ENCODE measurements at regions not wholly inside any gene's neighbourhood (a gene's known extent, or its start where the extent isn't known, plus 50 kb on each side); places are given as distances from the start of the nearest gene placed in this dataset.

DNA sequence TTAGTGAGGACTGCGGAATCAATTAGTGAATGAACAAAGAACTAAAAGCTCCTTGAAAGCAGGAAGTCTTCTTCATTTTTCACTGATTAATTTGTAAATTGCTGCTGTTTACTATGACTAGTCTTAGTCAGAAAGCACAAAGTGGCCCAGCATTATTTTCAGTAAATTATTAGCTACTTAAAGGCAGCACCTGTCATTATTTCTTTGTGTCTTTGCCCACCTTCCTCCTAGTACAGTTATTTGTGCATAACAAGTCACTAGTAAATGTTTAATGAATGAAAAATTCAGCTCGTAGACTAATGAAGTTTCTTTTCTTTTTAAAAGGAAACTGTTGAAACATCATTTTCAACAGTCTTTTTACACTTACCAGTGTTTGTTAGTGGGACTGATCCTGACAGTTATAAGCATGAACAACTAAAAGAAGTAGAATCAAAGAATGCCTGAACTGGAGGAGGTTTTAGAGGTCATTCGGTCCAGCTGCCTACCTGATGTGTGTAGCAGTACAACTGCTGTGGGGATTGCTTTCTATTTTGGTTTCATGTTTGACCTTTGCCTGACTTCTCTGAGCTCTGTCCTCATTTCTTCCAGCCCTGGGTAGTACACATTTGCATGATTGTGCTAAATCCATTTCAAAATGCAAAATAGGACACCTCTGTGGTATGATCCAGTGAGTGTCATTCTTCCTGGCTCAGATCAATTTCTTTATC is 140.0 kb upstream of the PHYHIPL start:
- TF ChIP-seq, protein P1, sequence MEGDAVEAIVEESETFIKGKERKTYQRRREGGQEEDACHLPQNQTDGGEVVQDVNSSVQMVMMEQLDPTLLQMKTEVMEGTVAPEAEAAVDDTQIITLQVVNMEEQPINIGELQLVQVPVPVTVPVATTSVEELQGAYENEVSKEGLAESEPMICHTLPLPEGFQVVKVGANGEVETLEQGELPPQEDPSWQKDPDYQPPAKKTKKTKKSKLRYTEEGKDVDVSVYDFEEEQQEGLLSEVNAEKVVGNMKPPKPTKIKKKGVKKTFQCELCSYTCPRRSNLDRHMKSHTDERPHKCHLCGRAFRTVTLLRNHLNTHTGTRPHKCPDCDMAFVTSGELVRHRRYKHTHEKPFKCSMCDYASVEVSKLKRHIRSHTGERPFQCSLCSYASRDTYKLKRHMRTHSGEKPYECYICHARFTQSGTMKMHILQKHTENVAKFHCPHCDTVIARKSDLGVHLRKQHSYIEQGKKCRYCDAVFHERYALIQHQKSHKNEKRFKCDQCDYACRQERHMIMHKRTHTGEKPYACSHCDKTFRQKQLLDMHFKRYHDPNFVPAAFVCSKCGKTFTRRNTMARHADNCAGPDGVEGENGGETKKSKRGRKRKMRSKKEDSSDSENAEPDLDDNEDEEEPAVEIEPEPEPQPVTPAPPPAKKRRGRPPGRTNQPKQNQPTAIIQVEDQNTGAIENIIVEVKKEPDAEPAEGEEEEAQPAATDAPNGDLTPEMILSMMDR (IDR thresholded peaks at IDR 0.05) = no peak
- TF ChIP-seq EP300 (IDR thresholded peaks at IDR 0.05) (no peak), POLR2A (IDR thresholded peaks at IDR 0.05) (no peak)
